NOMO-1 treated with DMSO at 0.1 percent for 48 hours (cell line): ENCODE measurements at regions not wholly inside any gene's neighbourhood (a gene's known extent, or its start where the extent isn't known, plus 50 kb on each side); places are given as distances from the start of the nearest gene placed in this dataset.

Source experiments
- DNase-seq: peaks from one replicate; lab custom pipeline; 2025; ENCODE audit not compliant: unreplicated experiment; lab: John Stamatoyannopoulos, UW

GRCh38 chr5:90201923-90202322 lies 207.6 kb downstream of the CETN3 start:
- no peak for DNase-seq

DNA sequence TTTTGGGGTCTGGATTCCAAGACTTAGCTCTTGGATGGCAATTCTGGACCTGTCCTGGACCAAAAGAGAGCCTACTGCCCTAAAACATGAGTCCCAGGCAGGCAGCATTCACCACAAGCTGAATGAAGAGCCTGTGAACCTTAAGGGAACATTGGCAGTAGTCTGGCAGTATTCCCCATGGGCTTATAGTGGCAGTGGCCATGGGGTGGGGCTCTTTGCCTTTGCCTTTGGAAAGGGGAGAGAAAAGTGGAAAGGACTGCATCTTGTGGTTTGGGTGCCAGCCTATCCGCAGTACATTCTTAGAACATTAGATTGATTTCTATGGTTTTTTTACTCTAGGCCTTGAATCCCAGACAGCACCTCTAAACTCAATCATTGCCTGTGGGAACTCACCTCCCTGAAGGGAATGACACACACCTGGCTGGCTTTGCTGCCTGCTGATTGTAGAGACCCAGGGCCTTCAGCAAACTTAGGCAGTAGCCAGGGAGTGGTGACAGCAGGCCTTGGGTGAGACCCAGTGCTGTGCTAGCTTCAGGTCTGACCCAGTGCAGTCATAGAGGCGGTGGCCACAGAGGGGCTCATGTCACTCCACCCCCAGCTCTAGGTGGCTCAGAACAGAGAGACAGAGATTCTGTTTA lies 216.3 kb downstream of the CETN3 start:
- DNase-seq: no peak

- no peak for DNase-seq
Measured at GRCh38 chr5:90191352-90192045, 218.1 kb downstream of the CETN3 start.

DNA sequence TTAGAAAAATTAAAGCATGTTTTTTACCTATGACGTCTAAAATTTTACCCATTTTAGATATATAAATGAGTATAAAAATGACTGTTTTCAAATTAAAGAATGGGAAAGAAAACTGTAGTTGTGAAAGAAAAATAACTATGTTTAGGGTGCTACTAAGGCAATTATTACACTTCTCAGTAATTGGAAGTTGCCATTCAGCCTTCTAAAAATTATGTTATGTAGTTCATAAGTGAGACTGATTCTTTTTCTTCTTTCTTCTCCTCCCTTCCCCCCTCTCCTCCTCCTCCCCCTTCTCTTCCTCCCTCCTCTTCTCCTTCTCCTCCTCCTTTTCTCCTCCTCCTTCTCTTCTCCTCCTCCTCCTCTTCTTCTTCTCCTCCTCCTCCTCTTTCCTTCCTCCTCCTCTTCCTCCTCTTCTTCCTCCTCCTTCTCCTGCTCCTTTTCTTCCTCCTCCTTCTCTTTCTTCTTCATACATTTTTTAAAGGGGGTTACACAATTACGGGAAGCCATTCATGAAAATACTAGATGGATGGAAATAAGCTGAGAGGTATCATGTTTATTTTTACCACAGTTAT lies 223.6 kb downstream of the CETN3 start:
- no peak for DNase-seq

DNA sequence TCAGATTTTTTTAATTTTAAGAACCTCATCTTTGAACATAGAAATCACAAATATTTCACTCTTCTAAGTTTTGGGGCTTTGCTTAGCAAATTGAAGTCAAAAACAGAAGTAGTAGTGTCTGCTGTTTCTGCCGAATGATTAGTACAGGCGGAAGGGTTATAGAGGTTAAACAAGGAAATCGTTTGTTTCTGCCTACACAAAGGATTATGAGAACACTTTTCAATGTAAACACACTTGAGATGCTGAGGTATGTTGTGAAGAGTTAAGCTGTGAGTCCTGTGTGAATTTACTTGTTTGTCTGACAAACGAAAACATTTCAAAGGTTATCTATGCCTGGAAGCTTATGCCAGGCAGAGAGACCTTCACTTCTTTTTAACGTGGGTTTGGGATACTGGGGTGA lies 224.8 kb downstream of the CETN3 start:
- no peak for DNase-seq

GRCh38 chr5:90182726-90183125 lies 226.8 kb downstream of the CETN3 start:
- no peak for DNase-seq

- no peak for DNase-seq
Measured at GRCh38 chr5:90174236-90174635, 235.3 kb downstream of the CETN3 start.

DNA sequence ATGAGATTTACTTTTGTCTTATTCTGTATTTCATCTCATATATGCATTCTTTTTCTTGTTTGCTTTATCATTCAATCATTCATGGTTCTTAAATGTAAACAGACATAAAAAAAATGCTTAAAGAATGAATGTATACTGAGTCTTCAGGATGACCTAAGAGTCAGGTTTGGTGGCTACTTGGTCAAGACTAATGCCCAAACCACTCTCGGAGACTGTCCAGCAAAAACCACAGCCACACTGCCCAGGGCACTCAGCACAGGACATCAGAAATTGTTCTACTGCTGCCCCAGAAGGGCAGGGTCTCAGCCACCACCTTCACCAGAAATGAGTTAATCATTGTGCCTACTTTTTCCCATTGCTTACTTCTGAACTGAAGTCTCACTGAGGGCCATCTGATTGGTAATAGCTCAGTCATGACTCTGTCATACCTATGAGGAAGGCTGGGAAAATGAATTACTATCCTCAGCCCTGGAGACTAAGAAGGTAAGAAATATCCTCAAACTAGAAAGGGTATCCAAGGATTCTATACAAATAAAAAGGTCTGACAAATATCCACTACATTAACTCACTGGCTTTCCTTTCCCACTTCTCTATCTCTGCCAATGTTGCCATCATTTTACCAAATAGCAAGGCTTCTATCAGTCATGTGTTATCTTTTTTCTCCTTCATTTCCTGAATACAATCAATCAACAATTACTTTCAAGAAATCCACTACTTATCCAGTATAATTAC lies 236.1 kb downstream of the CETN3 start:
- DNase-seq: no peak

- peak; percentile 22 for DNase-seq
Measured at GRCh38 chr5:90171466-90171865, 238.1 kb downstream of the CETN3 start.

DNA sequence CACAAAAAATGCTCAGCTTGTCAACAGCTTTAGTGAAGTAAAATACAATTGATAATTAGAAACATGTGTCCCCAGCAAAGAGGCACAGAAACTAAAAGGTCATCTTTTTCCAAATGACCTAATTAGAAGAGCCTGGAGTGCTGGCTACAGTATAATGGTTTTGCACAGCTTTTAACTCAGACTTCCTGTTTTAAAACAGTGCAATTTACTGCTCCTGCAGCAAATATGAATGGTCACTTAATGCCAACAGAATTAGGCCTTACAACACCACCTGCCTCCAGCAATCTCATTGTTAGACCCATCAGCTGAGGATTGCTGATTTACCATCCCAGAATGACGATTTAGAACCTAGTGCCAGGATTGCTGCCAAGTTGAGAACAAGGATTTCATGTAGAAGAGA lies 239.3 kb downstream of the CETN3 start:
- peak; percentile 15 for DNase-seq

GRCh38 chr5:90169078-90169477 lies 240.5 kb downstream of the CETN3 start:
- no peak for DNase-seq

DNA sequence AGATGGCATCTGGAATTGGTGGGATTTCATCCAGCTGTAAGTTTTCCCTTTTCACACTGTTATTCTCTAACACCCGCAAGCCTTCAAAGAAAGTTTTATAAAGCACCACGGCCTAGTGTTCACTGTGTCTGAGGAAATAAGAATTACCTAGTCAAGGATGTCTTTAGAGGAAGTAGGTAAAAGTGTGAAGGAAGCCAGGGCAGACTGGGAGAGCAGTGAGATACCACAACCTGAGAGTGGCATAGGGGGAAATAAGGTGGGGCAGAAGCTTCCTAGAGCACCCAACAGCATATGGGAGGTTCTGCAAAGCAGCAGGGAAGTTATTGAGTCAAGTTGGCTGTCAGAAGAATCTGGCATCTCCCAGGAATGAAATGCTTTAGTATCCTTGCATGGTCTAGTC lies 241.2 kb downstream of the CETN3 start:
- no peak for DNase-seq

- no peak for DNase-seq
Measured at GRCh38 chr5:90166816-90167215, 242.7 kb downstream of the CETN3 start.

GRCh38 chr5:90162324-90162723 lies 247.2 kb downstream of the CETN3 start:
- DNase-seq: no peak

DNA sequence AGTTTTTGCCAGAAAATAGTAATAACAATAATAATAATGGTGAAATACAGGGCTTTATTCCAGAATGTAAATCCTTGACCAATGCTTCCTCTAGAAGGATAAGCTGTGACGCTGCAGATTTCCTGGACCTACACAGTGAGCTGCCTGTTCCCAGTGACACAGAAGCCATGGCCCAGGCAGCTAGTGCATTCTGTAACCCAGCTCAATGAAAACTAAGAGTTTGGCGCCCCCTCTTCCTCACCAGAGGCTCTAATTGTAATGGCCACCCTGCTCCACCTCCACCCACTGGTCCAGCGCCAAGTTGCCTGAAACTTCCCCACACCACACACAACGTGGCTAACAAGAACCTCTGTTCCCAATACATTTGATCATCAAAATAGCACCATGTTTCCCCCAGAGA lies 248.1 kb downstream of the CETN3 start:
- peak; percentile 30 for DNase-seq

- no peak for DNase-seq
Measured at GRCh38 chr5:90158131-90158530, 251.4 kb downstream of the CETN3 start.

DNA sequence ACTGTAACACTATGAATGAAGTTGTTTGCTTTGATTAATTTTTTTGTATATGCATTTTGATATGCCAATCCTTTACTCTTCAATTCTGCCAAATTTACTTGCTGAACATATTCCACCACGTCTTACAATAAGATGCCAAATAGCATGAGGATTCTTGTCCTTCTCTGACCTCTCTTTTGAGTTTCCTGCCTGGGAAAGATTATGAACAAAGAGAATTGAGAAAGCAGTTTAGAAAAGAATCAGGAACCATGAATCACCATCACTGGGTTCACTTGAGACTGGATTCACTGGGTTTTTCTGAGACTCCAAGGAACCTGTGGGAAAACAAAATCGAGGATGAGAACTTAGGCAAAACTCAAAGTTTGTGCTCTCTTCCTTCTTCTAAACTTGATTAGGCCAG lies 256.5 kb downstream of the CETN3 start:
- DNase-seq: no peak

DNA sequence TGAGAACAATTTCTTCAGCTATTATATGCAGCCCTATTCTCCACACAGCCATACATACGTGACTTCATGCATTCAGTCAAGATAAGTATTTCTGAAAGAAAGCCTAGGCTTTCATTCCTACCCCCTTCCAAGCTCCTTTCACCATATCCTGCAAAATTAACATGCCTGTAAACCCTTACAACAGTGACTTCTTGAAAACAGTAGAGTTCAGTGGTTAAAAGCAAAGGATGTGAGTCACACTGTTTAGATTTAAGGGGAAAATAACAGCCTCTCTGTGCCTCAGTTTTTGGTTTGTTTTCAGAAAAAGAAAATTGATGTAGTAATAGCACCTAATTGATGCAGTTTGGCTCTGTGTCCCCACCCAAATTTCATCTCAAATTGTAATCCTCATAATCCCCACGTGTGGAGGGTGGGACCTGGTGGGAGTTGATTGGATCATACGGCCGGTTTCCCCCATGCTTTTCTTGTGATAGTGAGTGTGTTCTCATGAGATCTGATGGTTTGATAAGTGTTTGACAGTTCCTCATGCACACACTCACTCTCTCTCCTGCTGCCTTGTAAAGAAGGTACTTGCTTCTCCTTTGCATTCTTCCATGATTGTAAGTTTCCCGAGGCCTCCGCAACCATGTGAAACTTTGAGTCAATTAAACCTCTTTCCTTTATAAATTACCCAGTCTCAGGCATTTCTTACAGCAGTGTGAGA lies 264.8 kb downstream of the CETN3 start:
- no peak for DNase-seq

GRCh38 chr5:90142541-90142940 lies 267.0 kb downstream of the CETN3 start:
- no peak for DNase-seq

- DNase-seq: no peak
Measured at GRCh38 chr5:90141984-90142383, 267.6 kb downstream of the CETN3 start.

GRCh38 chr5:90136952-90137528 lies 272.5 kb downstream of the CETN3 start:
- no peak for DNase-seq
